ENCODE measurements at regions not wholly inside any gene's neighbourhood (a gene's known extent, or its start where the extent isn't known, plus 50 kb on each side); places are given as distances from the start of the nearest gene placed in this dataset.
A peak's percentile ranks its signal among the peaks of the same experiment; 100 is the strongest.

- no peak for DNase-seq (ENCODE audit: low spot score)
These were observed 390.9 kb downstream of the CDH7 start for GRCh38 chr18:66141716-66142115.

DNA sequence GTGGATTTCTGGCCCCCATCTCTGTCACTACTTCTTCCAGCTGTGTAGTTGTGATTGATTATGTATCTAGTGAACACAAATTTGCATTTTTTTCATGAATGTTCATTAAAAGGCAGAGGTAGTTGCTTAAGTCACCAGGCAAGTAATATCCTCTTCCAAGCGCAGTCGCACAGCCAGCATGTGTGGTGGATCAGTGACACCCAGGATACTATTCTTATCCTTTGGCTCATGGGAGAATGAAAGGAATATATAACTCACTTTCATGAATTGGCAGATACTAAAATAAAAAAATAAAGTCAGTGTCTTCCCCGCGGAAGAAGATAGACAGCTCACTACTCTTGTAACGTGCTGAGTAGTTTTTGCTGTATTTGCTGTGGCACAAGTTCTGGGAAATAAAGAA lies 387.8 kb downstream of the CDH7 start:
- DNase-seq (ENCODE audit: low spot score): no peak

- DNase-seq (ENCODE audit: low spot score): peak; percentile 12
These were observed 385.2 kb downstream of the CDH7 start for GRCh38 chr18:66136039-66136438.

GRCh38 chr18:66129248-66129647 lies 378.4 kb downstream of the CDH7 start:
- no peak for DNase-seq (ENCODE audit: low spot score)

- DNase-seq (ENCODE audit: low spot score): no peak
These were observed 375.5 kb downstream of the CDH7 start for GRCh38 chr18:66126266-66126665.

DNA sequence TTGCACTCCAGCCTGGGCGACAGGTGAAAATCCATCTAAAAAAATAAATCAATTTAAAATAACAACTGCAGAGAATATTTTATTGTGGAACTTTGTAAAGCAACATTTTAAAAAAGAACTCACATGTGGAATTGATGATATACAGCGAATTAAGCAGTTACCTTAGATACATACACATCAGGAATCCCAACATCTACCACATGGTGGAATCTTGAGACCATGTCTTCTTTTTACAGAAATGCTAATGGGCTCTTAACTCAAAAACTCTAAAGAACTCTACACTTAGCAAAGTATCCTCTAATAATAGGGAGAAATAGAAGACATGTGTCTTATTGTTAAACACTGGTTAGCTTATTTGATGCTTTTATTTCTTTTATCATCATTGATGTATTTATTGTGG lies 373.6 kb downstream of the CDH7 start:
- DNase-seq (ENCODE audit: low spot score): no peak

DNA sequence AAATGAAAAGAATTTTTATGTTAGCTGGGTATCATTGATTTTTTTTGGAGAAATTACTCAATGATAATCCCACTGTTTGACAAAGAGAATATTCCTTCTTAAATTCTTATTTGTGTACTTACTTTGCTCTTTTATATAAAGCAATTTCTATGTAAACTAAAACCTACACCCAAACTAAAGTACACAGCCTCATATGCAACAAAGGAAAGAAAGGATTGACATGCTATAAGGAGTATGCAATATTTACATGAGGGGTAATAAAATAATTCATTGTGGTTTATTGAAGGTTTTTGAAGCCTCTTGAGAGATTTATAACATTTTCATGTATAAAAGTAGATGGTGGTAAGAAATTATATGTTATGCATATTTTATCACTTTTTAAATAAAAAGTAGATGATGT lies 368.5 kb downstream of the CDH7 start:
- DNase-seq (ENCODE audit: low spot score): no peak

DNA sequence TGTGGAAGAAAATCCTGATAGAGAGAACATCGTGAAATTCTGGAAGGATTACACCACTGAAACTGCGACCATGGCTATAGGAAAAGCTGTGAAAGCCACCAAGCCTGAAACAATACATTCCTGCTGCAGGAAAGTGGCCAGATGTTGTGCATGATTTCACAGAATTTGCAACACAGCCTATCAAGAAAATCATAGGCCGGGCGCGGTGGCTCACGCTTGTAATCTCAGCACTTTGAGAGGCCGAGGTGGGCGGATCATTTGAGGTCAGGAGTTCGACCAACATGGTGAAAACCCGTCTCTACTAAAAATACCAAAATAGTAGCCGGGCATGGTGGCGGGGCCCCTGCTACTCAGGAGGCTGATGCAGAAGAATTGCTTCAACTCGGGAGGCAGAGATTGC lies 360.2 kb downstream of the CDH7 start:
- no peak for DNase-seq (ENCODE audit: low spot score)

- DNase-seq (ENCODE audit: low spot score): no peak
These were observed 359.8 kb downstream of the CDH7 start for GRCh38 chr18:66110607-66111006.

- DNase-seq (ENCODE audit: low spot score): no peak
These were observed 359.2 kb downstream of the CDH7 start for GRCh38 chr18:66109981-66110380.

DNA sequence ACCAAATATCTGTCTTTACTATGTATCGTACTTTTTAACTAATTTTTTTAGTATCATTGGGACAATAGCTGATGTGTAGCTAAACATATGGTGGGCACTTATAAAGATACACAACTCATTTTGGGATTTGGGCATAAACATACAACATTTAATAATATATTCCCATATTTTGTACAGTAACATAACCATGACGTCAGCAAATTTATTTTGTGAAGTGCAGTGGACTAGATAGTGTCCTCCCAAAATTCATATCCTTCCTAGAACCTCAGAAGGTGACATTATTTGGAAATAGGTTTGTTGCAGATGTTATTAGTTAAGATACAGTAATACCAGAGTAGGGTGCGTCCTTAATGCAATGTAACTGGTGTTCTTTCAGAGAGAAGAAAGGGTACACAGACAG lies 356.7 kb downstream of the CDH7 start:
- DNase-seq (ENCODE audit: low spot score): no peak

GRCh38 chr18:66105016-66105415 lies 354.2 kb downstream of the CDH7 start:
- DNase-seq (ENCODE audit: low spot score): no peak

- no peak for DNase-seq (ENCODE audit: low spot score)
These were observed 352.7 kb downstream of the CDH7 start for GRCh38 chr18:66103550-66103949.

DNA sequence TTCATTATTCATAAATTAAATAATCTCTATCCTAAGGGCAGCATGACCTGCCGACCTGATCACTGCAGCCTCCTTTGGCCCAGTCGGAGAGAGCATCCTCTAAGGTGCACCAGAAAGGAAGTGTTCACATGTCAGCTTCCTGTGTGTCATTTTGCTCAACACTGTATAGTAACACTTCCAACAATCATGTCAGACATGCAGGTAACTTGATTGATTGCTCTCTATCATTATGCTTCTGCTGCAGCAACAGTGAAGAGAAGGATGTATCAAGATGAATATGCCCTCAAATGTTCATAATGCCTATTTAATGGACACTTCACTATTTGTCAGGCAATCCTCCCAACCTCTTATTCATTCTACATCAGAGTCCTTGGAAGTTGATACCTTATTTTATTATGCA lies 332.3 kb downstream of the CDH7 start:
- DNase-seq (ENCODE audit: low spot score): no peak

DNA sequence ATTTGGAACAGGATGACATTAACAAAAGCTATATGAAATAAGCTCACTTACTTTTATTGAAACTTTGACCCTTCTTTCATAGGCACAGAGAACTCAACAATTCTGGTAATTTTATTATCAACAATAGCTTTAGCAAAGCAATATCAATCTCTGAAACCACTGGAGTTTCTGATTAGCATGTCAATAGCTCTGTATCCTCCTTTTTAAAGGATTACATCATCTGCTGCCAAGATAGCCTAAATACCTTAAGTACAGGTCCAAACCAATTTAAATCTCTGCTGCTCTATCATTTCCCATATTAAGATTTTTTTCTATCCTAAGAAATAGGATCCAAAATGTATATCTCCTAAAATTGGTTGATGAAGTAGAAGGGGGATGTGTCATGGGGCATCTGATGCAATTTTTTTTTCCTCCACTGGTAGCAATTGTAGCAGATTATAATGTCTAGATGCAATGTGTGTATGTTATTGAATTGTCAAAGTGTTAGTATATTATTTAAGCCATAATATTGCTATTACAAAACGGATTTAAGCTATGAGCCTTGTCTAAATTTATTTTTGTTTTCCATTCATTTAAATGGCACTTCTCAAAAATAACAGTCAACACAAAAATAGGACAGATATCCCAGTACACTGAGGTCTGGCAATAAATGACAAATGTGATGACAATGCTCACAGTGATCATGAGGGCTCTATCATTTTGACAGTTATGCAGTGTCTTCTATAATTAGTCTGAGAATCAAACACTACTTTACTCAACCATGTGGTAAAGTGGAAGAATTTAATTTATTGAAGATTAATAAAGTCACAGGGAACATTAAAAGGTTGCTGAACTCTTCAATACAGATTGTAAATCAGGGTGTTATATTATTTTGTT lies 328.4 kb downstream of the CDH7 start:
- DNase-seq (ENCODE audit: low spot score): no peak

DNA sequence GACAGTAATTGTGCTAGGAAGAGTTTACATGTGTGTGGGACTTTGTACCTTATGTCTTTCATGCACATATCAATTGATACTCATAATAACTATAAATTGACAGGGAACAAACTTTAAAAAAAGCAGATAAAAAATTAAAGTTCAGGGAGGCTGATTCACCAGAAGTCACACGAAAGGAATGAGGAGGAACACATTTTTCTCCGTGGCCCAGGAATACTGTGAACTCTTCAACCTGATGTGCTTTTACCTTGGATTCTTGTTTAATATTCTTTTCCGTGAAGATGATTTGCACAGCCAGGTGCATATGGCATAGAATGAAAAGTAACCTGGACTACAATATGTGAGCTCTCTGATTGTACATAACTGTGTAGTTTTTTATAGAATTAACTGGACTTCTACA lies 326.3 kb downstream of the CDH7 start:
- DNase-seq (ENCODE audit: low spot score): no peak

DNA sequence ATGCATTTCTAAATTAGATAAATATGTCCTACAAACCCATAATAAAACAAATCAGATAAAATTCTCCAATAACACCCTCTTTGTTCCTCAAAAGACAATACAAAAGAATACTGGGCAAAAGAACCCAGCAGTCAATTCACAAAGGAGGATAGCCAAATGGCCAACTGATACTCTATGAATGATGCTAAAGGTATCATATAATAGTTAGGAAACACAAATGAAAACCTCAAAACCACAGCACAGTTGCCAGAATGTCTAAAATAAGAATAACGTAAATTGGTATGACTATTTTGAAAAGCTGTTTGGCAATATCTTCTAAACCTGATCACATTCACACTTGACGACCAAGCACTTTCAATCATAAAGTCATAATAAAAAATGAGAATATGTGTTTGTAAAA lies 315.4 kb downstream of the CDH7 start:
- DNase-seq (ENCODE audit: low spot score): no peak

DNA sequence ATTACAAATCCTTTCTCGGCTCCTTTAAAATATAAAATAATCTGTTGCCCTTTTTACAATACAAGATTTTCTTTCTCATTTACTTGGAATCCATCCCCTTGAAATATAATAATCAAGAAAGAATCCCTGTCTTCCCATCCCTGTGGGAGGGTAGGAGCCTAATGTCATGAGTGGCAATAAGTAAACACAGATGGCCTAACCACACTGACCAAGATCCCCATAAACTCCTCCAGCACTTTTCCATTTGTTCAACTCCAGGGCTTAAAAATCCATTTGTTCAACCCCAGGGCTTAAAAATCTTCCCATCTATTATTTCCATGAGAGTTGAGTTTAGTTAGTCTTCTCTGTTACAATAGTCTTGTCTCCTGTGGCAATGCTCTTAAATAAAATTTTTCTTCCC lies 297.6 kb downstream of the CDH7 start:
- no peak for DNase-seq (ENCODE audit: low spot score)

DNA sequence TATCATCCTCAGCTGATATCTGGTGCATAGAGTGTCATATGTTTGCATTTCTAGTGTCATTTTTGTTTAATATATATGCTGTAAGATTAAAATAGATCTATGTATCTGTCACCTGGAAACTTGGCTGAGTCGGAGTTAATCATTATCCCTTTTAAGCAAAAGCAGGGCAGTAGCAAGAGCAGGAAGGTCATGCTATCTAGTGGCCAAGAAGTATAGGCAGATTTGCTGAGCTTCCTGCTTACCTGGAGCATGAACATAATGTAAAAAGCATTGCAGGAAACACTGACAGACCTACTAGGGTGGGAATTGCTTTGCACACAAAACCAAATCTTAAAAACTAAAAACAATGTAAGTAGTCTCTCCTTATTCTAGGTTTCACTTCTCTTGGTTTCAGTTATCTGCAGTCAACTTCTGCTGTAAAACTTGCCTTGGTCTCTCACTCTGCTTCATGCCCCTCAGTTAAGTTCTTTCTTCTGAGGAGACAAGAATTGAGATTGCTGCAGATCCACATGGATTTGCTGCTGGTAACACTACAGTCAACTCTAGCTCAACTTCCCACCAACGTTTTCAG lies 295.3 kb downstream of the CDH7 start:
- no peak for DNase-seq (ENCODE audit: low spot score)

- no peak for DNase-seq (ENCODE audit: low spot score)
These were observed 292.2 kb downstream of the CDH7 start for GRCh38 chr18:66043009-66043408.

DNA sequence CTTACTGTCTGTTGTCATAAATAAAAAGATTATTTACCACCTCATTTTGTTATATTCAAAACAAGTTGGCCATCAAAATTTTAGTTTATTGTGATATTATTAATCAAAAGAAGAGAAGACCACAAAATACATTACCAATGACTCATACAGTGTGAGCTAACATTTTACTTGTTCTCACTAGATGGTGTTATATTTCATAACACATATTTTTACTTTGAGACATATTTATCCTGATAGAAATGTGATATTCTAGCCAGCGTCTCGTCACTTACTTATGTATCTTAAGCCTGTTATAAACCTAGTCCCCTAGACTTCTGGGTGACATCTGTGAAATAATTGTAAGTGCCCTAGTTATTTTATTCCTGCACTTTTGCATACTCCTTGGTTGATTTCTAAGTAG lies 263.2 kb downstream of the CDH7 start:
- DNase-seq (ENCODE audit: low spot score): no peak

GRCh38 chr18:66011916-66012315 lies 261.1 kb downstream of the CDH7 start:
- DNase-seq (ENCODE audit: low spot score): peak; percentile 6

DNA sequence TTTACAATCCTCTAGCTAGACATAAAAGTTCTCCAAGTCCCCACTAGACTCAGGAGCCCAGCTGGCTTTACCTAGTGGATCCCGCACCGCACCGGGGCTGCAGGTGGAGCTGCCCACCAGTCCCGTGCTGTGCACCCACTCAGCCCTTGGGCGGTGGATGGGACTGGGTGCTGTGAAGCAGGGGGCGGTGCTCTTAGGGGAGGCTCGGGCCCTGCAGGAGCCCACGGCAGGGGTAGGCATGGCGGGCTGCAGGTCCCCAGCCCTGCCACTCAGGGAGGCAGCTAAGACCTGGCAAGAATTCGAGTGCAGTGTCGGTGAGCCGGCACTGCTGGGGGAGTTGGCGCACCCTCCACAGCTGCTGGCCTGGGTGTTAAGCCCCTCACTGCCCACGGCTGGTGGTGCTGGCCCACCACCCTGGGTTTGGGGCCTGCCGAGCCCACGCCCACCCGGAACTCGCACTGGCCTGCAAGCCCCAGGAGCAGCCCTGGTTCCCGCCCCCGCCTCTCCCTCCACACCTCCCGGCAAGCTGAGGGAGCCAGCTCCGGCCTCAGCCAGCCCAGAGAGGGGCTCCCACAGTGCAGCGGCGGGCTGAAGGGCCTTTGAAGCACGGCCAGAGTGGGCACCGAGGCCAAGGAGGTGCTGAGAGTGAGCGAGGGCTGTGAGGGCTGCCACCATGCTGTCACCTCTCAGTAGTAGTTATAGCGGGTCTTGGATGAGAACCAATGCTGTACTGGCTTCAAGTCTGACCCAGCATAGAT lies 255.2 kb downstream of the CDH7 start:
- DNase-seq (ENCODE audit: low spot score): no peak

All from iPS-NIHi11 (cell line).